ENCODE measurements at regions not wholly inside any gene's neighbourhood (a gene's known extent, or its start where the extent isn't known, plus 50 kb on each side); places are given as distances from the start of the nearest gene placed in this dataset.

DNA sequence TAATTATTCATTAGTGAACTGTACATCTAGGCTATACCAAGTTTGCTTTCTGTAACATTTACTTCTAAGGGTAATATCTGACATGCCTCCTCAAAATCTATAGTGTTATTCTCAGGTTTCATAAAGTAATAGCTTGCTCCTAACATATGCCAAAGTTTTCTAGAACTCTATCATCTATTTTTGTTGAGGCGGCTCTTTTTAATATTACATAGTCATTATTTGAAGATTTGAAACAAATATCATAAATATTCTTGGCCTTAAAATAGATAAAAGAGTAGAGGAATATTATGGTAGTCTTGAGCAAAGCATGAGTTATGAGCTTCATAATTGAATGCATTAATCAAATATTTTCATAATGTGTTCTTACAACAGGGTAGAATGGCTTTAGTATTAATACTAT, 327.2 kb upstream of the KCND2 start:
- TF ChIP-seq, protein P1, sequence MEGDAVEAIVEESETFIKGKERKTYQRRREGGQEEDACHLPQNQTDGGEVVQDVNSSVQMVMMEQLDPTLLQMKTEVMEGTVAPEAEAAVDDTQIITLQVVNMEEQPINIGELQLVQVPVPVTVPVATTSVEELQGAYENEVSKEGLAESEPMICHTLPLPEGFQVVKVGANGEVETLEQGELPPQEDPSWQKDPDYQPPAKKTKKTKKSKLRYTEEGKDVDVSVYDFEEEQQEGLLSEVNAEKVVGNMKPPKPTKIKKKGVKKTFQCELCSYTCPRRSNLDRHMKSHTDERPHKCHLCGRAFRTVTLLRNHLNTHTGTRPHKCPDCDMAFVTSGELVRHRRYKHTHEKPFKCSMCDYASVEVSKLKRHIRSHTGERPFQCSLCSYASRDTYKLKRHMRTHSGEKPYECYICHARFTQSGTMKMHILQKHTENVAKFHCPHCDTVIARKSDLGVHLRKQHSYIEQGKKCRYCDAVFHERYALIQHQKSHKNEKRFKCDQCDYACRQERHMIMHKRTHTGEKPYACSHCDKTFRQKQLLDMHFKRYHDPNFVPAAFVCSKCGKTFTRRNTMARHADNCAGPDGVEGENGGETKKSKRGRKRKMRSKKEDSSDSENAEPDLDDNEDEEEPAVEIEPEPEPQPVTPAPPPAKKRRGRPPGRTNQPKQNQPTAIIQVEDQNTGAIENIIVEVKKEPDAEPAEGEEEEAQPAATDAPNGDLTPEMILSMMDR (IDR thresholded peaks at IDR 0.05) = no peak
- TF ChIP-seq POLR2A (IDR thresholded peaks at IDR 0.05) (no peak), POLR2AphosphoS5 (IDR thresholded peaks at IDR 0.05; ENCODE audit: insufficient read depth in 1 of 2, low read depth in 1 of 2) (no peak)

All from vagina (tissue), 2 donors.